Caco-2 (cell line): ENCODE measurements at regions not wholly inside any gene's neighbourhood (a gene's known extent, or its start where the extent isn't known, plus 50 kb on each side); places are given as distances from the start of the nearest gene placed in this dataset.

Experiments
- BruUV-seq: library from RNA; stranded (reverse); fragments of 400-500 nt; replicated peaks from 2 replicates; lab custom pipeline; 2021; lab: Mats Ljungman, UMichigan
- CTCF ChIA-PET: fragments of 300-600 bp; sonication (Branson Sonifier 250); formaldehyde crosslinking; loops from one replicate; lab custom pipeline; 2022; ENCODE audit warnings: antibody characterized with exemption; lab: Charles Lee
- POLR2A ChIA-PET: fragments of 300-600 bp; sonication (Branson Sonifier 250); formaldehyde crosslinking; loops from one replicate; lab custom pipeline; 2022; ENCODE audit warnings: antibody characterized with exemption; lab: Charles Lee
- DNase-seq, 2 experiments: peaks; one replicate each; pipeline versions ENCODE4 v3.0.0 to v3.0.0-alpha.2; 2020 to 2022
- H3K27me3 ChIP-seq: replicated peaks from 2 replicates; pipeline ENCODE4 v1.6.0; 2011; ENCODE audit warnings: low read length; ENCODE audit not compliant: control insufficient read depth, insufficient read depth
- H3K36me3 ChIP-seq: 2 replicates; pipeline ENCODE4 v1.5.1; 2011; ENCODE audit warnings: low read length; ENCODE audit not compliant: control insufficient read depth, insufficient read depth
- H3K4me1 ChIP-seq: fragments of 250-450 bp; sonication (Bioruptor Pico); 2 replicates; pipeline ENCODE4 v1.5.1; 2020; ENCODE audit warnings: mild to moderate bottlenecking
- H3K4me3 ChIP-seq: 2 replicates; pipeline ENCODE4 v1.5.1; 2011; ENCODE audit warnings: low read depth, mild to moderate bottlenecking, control low read depth, low read length
- H3K9me3 ChIP-seq: fragments of 250-450 bp; sonication (Bioruptor Pico); 2 replicates; pipeline ENCODE4 v1.5.1; 2020; ENCODE audit warnings: mild to moderate bottlenecking, moderate library complexity
- H3K27ac Mint-ChIP-seq: one replicate; pipeline ENCODE4 v1.8.0; 2022; ENCODE audit warnings: mixed read lengths; ENCODE audit not compliant: unreplicated experiment
- H3K27me3 Mint-ChIP-seq: one replicate; pipeline ENCODE4 v1.8.0; 2022; ENCODE audit warnings: mixed read lengths; ENCODE audit not compliant: insufficient read depth, unreplicated experiment
- H3K36me3 Mint-ChIP-seq: one replicate; pipeline ENCODE4 v1.8.0; 2022; ENCODE audit warnings: mild to moderate bottlenecking, mixed read lengths; ENCODE audit not compliant: insufficient read depth, unreplicated experiment
- H3K4me1 Mint-ChIP-seq: one replicate; pipeline ENCODE4 v1.8.0; 2022; ENCODE audit warnings: low read depth, mixed read lengths; ENCODE audit not compliant: unreplicated experiment
- H3K4me3 Mint-ChIP-seq: one replicate; pipeline ENCODE4 v1.8.0; 2022; ENCODE audit warnings: mild to moderate bottlenecking, moderate library complexity, mixed read lengths; ENCODE audit not compliant: unreplicated experiment
- H3K9me3 Mint-ChIP-seq: one replicate; pipeline ENCODE4 v1.8.0; 2022; ENCODE audit warnings: mixed read lengths; ENCODE audit not compliant: unreplicated experiment
- CTCF ChIP-seq, 2 experiments: fragments of 200-600 bp in 1 of 2; IDR thresholded peaks; 1 replicate in 1 of 2; 2 replicates in 1 of 2; pipeline versions ENCODE4 v1.5.1 to v1.8.0; 2011 to 2022; ENCODE audit warnings: antibody characterized with exemption in 1 of 2, control low read depth in 1 of 2, inconsistent platforms in 1 of 2, low read depth in 1 of 2, low read length in 1 of 2, mild to moderate bottlenecking in 1 of 2, moderate library complexity in 1 of 2; ENCODE audit not compliant: insufficient read depth in 1 of 2, severe bottlenecking in 1 of 2, unreplicated experiment in 1 of 2
- intact Hi-C: fragments of 100-400 bp; cut with micrococcal nuclease; formaldehyde crosslinking; loops from one replicate; pipeline ENCODE4 v1.10.0; 2022; ENCODE audit not compliant: unreplicated experiment

- CTCF ChIA-PET, result no interaction called here
- no TSS peak for BruUV-seq
- TF ChIP-seq CTCF (IDR thresholded peaks at IDR 0.05; ENCODE audit: insufficient read depth in 1 of 2, low read depth in 1 of 2, low read length in 1 of 2, severe bottlenecking in 1 of 2, unreplicated experiment in 1 of 2), result no peak
These were observed 697.9 kb upstream of the FANCL start for GRCh38 chr2:58938988-58939387.

GRCh38 chr2:58932801-58933200 lies 691.7 kb upstream of the FANCL start:
- intact Hi-C loops, result no loop called here
- no peaks in the 10 kb centered on the region for H3K27me3 ChIP-seq
- no peak for TF ChIP-seq CTCF (IDR thresholded peaks at IDR 0.05; ENCODE audit: insufficient read depth in 1 of 2, low read depth in 1 of 2, low read length in 1 of 2, severe bottlenecking in 1 of 2, unreplicated experiment in 1 of 2)
- H3K9me3 ChIP-seq, result no peaks in the 10 kb centered on the region
- H3K4me1 ChIP-seq, result no peaks in the 10 kb centered on the region
- ChIA-PET CTCF (no interaction called here), POLR2A (no interaction called here)
- H3K27ac Mint-ChIP-seq, result no peak overlapping the region
- peaks cover 5% of the 10 kb centered on the region for H3K27me3 Mint-ChIP-seq
- H3K4me3 Mint-ChIP-seq, result no peak overlapping the region
- no peak overlapping the region for H3K4me3 ChIP-seq
- no peaks in the 10 kb centered on the region for H3K36me3 Mint-ChIP-seq
- BruUV-seq, result no TSS peak
- H3K9me3 Mint-ChIP-seq, result no peaks in the 10 kb centered on the region
- DNase-seq, result no peak
- H3K36me3 ChIP-seq, result no peaks in the 10 kb centered on the region
- no peaks in the 10 kb centered on the region for H3K4me1 Mint-ChIP-seq

More at GRCh38 chr2:58938988-58939387, 697.9 kb upstream of the FANCL start:
- peaks cover 11% of the 10 kb centered on the region for H3K9me3 Mint-ChIP-seq
- H3K4me1 Mint-ChIP-seq, result no peaks in the 10 kb centered on the region
- POLR2A ChIA-PET, result no interaction called here
- Histone ChIP-seq H3K27me3 (no peaks in the 10 kb centered on the region), H3K9me3 (no peaks in the 10 kb centered on the region), H3K4me1 (no peaks in the 10 kb centered on the region), H3K36me3 (no peaks in the 10 kb centered on the region), H3K4me3 (no peak overlapping the region)
- H3K27me3 Mint-ChIP-seq, result peaks cover 2% of the 10 kb centered on the region
- intact Hi-C loops, result no loop called here
- no peaks in the 10 kb centered on the region for H3K36me3 Mint-ChIP-seq
- H3K27ac Mint-ChIP-seq, result no peak overlapping the region
- H3K4me3 Mint-ChIP-seq, result no peak overlapping the region
- DNase-seq, result no peak

GRCh38 chr2:58930537-58930936 lies 689.4 kb upstream of the FANCL start:
- Mint-ChIP-seq H3K36me3 (no peaks in the 10 kb centered on the region), H3K4me1 (no peaks in the 10 kb centered on the region), H3K27ac (no peak overlapping the region), H3K27me3 (peaks cover 5% of the 10 kb centered on the region), H3K9me3 (no peaks in the 10 kb centered on the region), H3K4me3 (no peak overlapping the region)
- POLR2A ChIA-PET, result no interaction called here
- Histone ChIP-seq H3K4me3 (no peak overlapping the region), H3K4me1 (no peaks in the 10 kb centered on the region), H3K9me3 (no peaks in the 10 kb centered on the region), H3K27me3 (no peaks in the 10 kb centered on the region), H3K36me3 (no peaks in the 10 kb centered on the region)
- no peak for TF ChIP-seq CTCF (IDR thresholded peaks at IDR 0.05; ENCODE audit: insufficient read depth in 1 of 2, low read depth in 1 of 2, low read length in 1 of 2, severe bottlenecking in 1 of 2, unreplicated experiment in 1 of 2)
- CTCF ChIA-PET, result no interaction called here
- DNase-seq, result no peak
- BruUV-seq, result no TSS peak
- intact Hi-C loops, result no loop called here
